ENCODE measurements at regions not wholly inside any gene's neighbourhood (a gene's known extent, or its start where the extent isn't known, plus 50 kb on each side); places are given as distances from the start of the nearest gene placed in this dataset.

GRCh38 chr2:234128606-234129005 is 78.1 kb downstream of the SPP2 start:
- TF ChIP-seq CTCF (IDR thresholded peaks at IDR 0.05) (no peak), POLR2A (IDR thresholded peaks at IDR 0.05) (no peak)
